ENCODE measurements at regions not wholly inside any gene's neighbourhood (a gene's known extent, or its start where the extent isn't known, plus 50 kb on each side); places are given as distances from the start of the nearest gene placed in this dataset.
"Not testable (repeated sequence)": the region's sequence is repeated elsewhere in the genome, so short reads cannot be mapped to it uniquely, and the experiment has no call there.

DNA sequence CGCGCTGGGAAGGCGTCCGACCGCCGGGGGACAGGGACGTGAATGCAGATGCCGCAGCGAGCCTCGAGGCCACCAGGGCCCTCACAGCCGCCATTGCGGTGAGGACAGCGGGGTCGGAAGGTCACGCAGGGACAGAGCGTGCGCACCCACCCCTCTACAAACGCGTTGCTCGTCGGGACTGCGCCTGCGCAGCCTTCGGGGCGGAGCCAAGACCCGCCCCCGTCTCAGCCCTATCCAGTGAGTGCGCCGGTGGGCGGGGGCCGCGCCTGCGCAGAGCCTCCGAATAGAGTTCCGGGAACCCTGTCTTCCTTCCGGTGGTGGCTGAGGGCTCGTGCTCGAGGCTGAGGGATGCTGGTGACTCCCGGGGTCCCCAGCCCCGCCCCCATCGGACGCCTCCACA, 5393.1 kb upstream of the TPTE start:
- not testable (repeated sequence) for TF ChIP-seq POLR2A (IDR thresholded peaks at IDR 0.05; ENCODE audit: low read depth, low read length); CTCF (conservative IDR thresholded peaks at IDR 0.05; ENCODE audit: low read depth, low read length); USF2 (IDR thresholded peaks at IDR 0.05; ENCODE audit: low read depth, low read length); MXI1 (IDR thresholded peaks at IDR 0.05; ENCODE audit: borderline replicate concordance, low read depth, low read length); RAD21 (IDR thresholded peaks at IDR 0.05; ENCODE audit: low read length); MAZ (IDR thresholded peaks at IDR 0.05; ENCODE audit: borderline replicate concordance, low read depth, low read length); SMC3 (IDR thresholded peaks at IDR 0.05; ENCODE audit: low read depth, low read length)
- TF ChIP-seq, protein P1, sequence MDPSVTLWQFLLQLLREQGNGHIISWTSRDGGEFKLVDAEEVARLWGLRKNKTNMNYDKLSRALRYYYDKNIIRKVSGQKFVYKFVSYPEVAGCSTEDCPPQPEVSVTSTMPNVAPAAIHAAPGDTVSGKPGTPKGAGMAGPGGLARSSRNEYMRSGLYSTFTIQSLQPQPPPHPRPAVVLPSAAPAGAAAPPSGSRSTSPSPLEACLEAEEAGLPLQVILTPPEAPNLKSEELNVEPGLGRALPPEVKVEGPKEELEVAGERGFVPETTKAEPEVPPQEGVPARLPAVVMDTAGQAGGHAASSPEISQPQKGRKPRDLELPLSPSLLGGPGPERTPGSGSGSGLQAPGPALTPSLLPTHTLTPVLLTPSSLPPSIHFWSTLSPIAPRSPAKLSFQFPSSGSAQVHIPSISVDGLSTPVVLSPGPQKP (IDR thresholded peaks at IDR 0.05; ENCODE audit: borderline replicate concordance, low read depth, low read length): not testable (repeated sequence)

All from IMR-90 (cell line).